ENCODE measurements at regions not wholly inside any gene's neighbourhood (a gene's known extent, or its start where the extent isn't known, plus 50 kb on each side); places are given as distances from the start of the nearest gene placed in this dataset.

- Mint-ChIP-seq H3K9me3 (ENCODE audit: insufficient read depth) (peaks cover 2% of the 10 kb centered on the region), H3K4me1 (no peaks in the 10 kb centered on the region), H3K4me3 (no peak overlapping the region), H3K27me3 (no peaks in the 10 kb centered on the region), H3K27ac (no peak overlapping the region)
- H3K27ac ChIP-seq (ENCODE audit: low read length in 2 of 2), result no peak overlapping the region
- no peaks in the 10 kb centered on the region for H3K27me3 ChIP-seq (replicated peaks in 1 of 4; ENCODE audit: control extremely low read depth in 1 of 4, control insufficient read depth in 3 of 4, insufficient read depth in 4 of 4, low read length in 3 of 4)
- TF ChIP-seq EZH2 (IDR thresholded peaks at IDR 0.05; ENCODE audit: borderline replicate concordance, insufficient read depth, low read depth, low read length, poor library complexity, severe bottlenecking) (no peak), CTCF (IDR thresholded peaks at IDR 0.05) (no peak)
- POLR2A ChIA-PET, result no interaction called here
- DNase-seq, result no peak
- ATAC-seq (ENCODE audit: low read depth), result no peak
- no peaks in the 10 kb centered on the region for H3K4me1 ChIP-seq (ENCODE audit: control insufficient read depth in 2 of 2, insufficient read depth in 2 of 2, low read length in 2 of 2)
- no peaks in the 10 kb centered on the region for H3K36me3 ChIP-seq (replicated peaks in 1 of 2; ENCODE audit: control extremely low read depth in 1 of 2, control insufficient read depth in 1 of 2, extremely low read depth in 1 of 2, insufficient read depth in 2 of 2, low read length in 1 of 2)
- no peaks in the 10 kb centered on the region for H3K79me2 ChIP-seq (ENCODE audit: control insufficient read depth, insufficient read depth, low read length)
- CTCF ChIA-PET, result no interaction called here
- no CpG with 5 or more reads among the region's 3 CpGs for WGBS (ENCODE audit: insufficient coverage)
- H2AFZ ChIP-seq (ENCODE audit: insufficient read depth, low read depth, low read length, poor library complexity, severe bottlenecking), result no peak overlapping the region
- H3K4me2 ChIP-seq (replicated peaks; ENCODE audit: low read depth, low read length, poor library complexity, severe bottlenecking), result no peak overlapping the region
- no peaks in the 10 kb centered on the region for H4K20me1 ChIP-seq (ENCODE audit: control insufficient read depth, insufficient read depth, low read length, poor library complexity, severe bottlenecking)
- no peak overlapping the region for H3K4me3 ChIP-seq (ENCODE audit: control extremely low read depth in 1 of 5, extremely low read depth in 1 of 5, insufficient read depth in 1 of 5, low read depth in 2 of 5, low read length in 4 of 5)
- no peaks in the 10 kb centered on the region for H3K9me3 ChIP-seq (ENCODE audit: control extremely low read depth in 1 of 3, control insufficient read depth in 2 of 3, insufficient read depth in 1 of 3, low read length in 2 of 3)
- no peak overlapping the region for H3K9ac ChIP-seq (ENCODE audit: low read length)
- intact Hi-C loops (cut with micrococcal nuclease), result no loop called here
Observed at GRCh38 chr5:167261309-167262100, 1029.9 kb upstream of the WWC1 start.

GRCh38 chr5:167263185-167263584, 1028.3 kb upstream of the WWC1 start:
- Mint-ChIP-seq H3K4me3 (no peak overlapping the region), H3K9me3 (ENCODE audit: insufficient read depth) (peaks cover 2% of the 10 kb centered on the region), H3K27ac (no peak overlapping the region), H3K27me3 (no peaks in the 10 kb centered on the region), H3K4me1 (no peaks in the 10 kb centered on the region)
- Histone ChIP-seq H3K4me2 (replicated peaks; ENCODE audit: low read depth, low read length, poor library complexity, severe bottlenecking) (no peak overlapping the region), H3K79me2 (ENCODE audit: control insufficient read depth, insufficient read depth, low read length) (no peaks in the 10 kb centered on the region), H3K27me3 (replicated peaks in 1 of 4; ENCODE audit: control extremely low read depth in 1 of 4, control insufficient read depth in 3 of 4, insufficient read depth in 4 of 4, low read length in 3 of 4) (no peaks in the 10 kb centered on the region), H3K36me3 (replicated peaks in 1 of 2; ENCODE audit: control extremely low read depth in 1 of 2, control insufficient read depth in 1 of 2, extremely low read depth in 1 of 2, insufficient read depth in 2 of 2, low read length in 1 of 2) (no peaks in the 10 kb centered on the region), H3K4me1 (ENCODE audit: control insufficient read depth in 2 of 2, insufficient read depth in 2 of 2, low read length in 2 of 2) (no peaks in the 10 kb centered on the region), H3K9me3 (ENCODE audit: control extremely low read depth in 1 of 3, control insufficient read depth in 2 of 3, insufficient read depth in 1 of 3, low read length in 2 of 3) (no peaks in the 10 kb centered on the region), H2AFZ (ENCODE audit: insufficient read depth, low read depth, low read length, poor library complexity, severe bottlenecking) (no peak overlapping the region), H3K4me3 (ENCODE audit: control extremely low read depth in 1 of 5, extremely low read depth in 1 of 5, insufficient read depth in 1 of 5, low read depth in 2 of 5, low read length in 4 of 5) (no peak overlapping the region), H4K20me1 (ENCODE audit: control insufficient read depth, insufficient read depth, low read length, poor library complexity, severe bottlenecking) (no peaks in the 10 kb centered on the region), H3K9ac (ENCODE audit: low read length) (no peak overlapping the region), H3K27ac (ENCODE audit: low read length in 2 of 2) (no peak overlapping the region)
- ATAC-seq (ENCODE audit: low read depth) (no peak), DNase-seq (no peak)
- ChIA-PET CTCF (no interaction called here), POLR2A (no interaction called here)
- intact Hi-C loops (cut with micrococcal nuclease), result no loop called here
- TF ChIP-seq CTCF (IDR thresholded peaks at IDR 0.05), result no peak
- TF ChIP-seq EZH2 (IDR thresholded peaks at IDR 0.05; ENCODE audit: borderline replicate concordance, insufficient read depth, low read depth, low read length, poor library complexity, severe bottlenecking), result no peak
- no CpG with 5 or more reads among the region's 4 CpGs for WGBS (ENCODE audit: insufficient coverage)
